Tibial nerve (tissue), 4 donors: ENCODE measurements at regions not wholly inside any gene's neighbourhood (a gene's known extent, or its start where the extent isn't known, plus 50 kb on each side); places are given as distances from the start of the nearest gene placed in this dataset.

Source experiments
- DNase-seq, 2 donors: peaks; one replicate each; pipeline ENCODE4 v3.0.0-alpha.2; 2019; ENCODE audit warnings: low spot score in 2 of 2
- H3K27ac ChIP-seq, 4 donors: fragments of 200-600 bp; sonication (generic) in 3 of 4; one replicate each; pipeline ENCODE4 v1.5.1; 2017 to 2019; ENCODE audit warnings: mild to moderate bottlenecking in 1 of 4
- H3K27me3 ChIP-seq, 2 donors: fragments of 200-600 bp; sonication (generic) in 1 of 2; one replicate each; pipeline versions ENCODE4 v1.5.1 to v1.6.0; 2017 to 2019
- H3K36me3 ChIP-seq, 3 donors: fragments of 200-600 bp; sonication (generic); one replicate each; pipeline ENCODE4 v1.5.1; 2018 to 2019
- H3K4me1 ChIP-seq, 4 donors: fragments of 200-600 bp; sonication (generic) in 3 of 4; one replicate each; pipeline ENCODE4 v1.5.1; 2017 to 2019
- H3K4me3 ChIP-seq, 4 donors: fragments of 200-600 bp; sonication (generic) in 3 of 4; one replicate each; pipeline ENCODE4 v1.5.1; 2017 to 2019; ENCODE audit warnings: mild to moderate bottlenecking in 1 of 4, moderate library complexity in 1 of 4
- H3K9me3 ChIP-seq, 4 donors: fragments of 200-600 bp; sonication (generic) in 3 of 4; one replicate each; pipeline ENCODE4 v1.5.1; 2017 to 2019
- EP300 ChIP-seq, 2 donors: sonication (generic); formaldehyde crosslinking; IDR thresholded peaks; one replicate each; pipeline ENCODE4 v1.6.1; 2017; ENCODE audit warnings: antibody characterized with exemption in 2 of 2, mild to moderate bottlenecking in 1 of 2
- POLR2A ChIP-seq, 2 donors: fragments of 450-650 bp; IDR thresholded peaks; one replicate each; pipeline ENCODE4 v1.6.1; 2017; ENCODE audit warnings: antibody characterized with exemption in 2 of 2, mild to moderate bottlenecking in 2 of 2, moderate library complexity in 2 of 2
- WGBS, 2 donors: methylation state at CpG; one replicate each; pipeline ENCODE4 v1.1.5; 2018; 5-methylcytosine and 5-hydroxymethylcytosine counted together
- TF ChIP-seq, protein P1 (sequence below), 5 experiments: fragments of 200-600 bp in 3 of 5; fragments of 450-650 bp in 2 of 5; sonication (generic) in 3 of 5; IDR thresholded peaks; one replicate each; pipeline ENCODE4 v1.5.1; 2016 to 2019; ENCODE audit warnings: antibody characterized with exemption in 5 of 5, mild to moderate bottlenecking in 3 of 5, moderate library complexity in 2 of 5

DNA sequence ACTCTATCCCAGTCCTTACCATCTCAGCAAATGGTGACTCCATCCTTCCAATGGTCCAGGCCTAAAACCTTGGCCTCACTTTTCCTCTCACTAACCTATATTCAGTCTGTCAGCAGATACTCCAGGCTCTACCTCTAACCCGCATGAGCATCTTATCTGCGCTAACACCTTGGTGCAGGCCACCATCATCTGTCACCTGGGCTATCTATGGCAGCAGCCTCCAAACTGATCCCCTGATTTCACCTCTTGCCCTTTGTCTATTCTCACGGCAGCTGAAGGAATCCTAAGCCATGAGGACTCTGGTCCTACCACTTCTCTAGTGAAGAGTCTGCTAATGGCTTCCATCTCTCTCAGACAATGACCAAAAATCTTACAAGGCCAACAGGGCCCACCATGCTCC is 57.9 kb upstream of the CCL1 start:
- TF ChIP-seq POLR2A (IDR thresholded peaks at IDR 0.05) (no peak), EP300 (IDR thresholded peaks at IDR 0.05) (no peak)
- TF ChIP-seq, protein P1, sequence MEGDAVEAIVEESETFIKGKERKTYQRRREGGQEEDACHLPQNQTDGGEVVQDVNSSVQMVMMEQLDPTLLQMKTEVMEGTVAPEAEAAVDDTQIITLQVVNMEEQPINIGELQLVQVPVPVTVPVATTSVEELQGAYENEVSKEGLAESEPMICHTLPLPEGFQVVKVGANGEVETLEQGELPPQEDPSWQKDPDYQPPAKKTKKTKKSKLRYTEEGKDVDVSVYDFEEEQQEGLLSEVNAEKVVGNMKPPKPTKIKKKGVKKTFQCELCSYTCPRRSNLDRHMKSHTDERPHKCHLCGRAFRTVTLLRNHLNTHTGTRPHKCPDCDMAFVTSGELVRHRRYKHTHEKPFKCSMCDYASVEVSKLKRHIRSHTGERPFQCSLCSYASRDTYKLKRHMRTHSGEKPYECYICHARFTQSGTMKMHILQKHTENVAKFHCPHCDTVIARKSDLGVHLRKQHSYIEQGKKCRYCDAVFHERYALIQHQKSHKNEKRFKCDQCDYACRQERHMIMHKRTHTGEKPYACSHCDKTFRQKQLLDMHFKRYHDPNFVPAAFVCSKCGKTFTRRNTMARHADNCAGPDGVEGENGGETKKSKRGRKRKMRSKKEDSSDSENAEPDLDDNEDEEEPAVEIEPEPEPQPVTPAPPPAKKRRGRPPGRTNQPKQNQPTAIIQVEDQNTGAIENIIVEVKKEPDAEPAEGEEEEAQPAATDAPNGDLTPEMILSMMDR (IDR thresholded peaks at IDR 0.05): no peak
- H3K4me1 ChIP-seq: peaks cover 0 to 6% (median 0%) of the 10 kb centered on the region in 4 donors
- peaks cover 0 to 31% of the 10 kb centered on the region in 2 donors for H3K27me3 ChIP-seq
- WGBS, 2 donors: 70 to 83% methylated on average over 3 of the region's 3 CpGs
- H3K9me3 ChIP-seq: no peaks in the 10 kb centered on the region
- no peak overlapping the region for H3K4me3 ChIP-seq
- no peak overlapping the region for H3K27ac ChIP-seq
- no peak for DNase-seq
- H3K36me3 ChIP-seq: no peaks in the 10 kb centered on the region

DNA sequence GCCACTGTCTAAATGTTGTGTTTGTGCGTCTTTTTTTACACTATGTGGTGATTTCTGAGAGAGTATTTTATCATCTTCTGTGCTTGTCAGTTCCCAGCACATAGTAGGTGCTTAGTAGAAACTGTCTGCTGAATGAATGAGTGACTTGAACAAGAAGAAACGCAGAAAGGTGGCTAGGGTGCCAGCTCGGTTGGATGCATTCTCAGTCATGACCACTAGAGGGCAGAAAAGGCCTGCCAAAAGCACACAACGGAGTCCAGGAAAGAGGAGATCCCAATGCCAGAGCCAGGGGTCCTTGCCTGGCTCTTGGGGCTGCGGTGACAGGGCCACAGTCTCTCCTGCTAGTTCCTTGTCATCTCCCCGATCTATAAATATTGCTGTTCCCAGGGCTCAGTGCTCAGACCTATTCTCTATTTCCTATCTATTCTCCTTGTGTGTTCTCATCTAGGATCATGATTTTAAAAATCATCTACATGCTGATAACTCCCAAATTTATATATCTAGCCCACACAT is 57.3 kb upstream of the CCL1 start:
- no peaks in the 10 kb centered on the region for H3K36me3 ChIP-seq
- peaks cover 0 to 31% of the 10 kb centered on the region in 2 donors for H3K27me3 ChIP-seq
- peaks cover 0 to 6% (median 0%) of the 10 kb centered on the region in 4 donors for H3K4me1 ChIP-seq
- H3K4me3 ChIP-seq: no peak overlapping the region
- TF ChIP-seq, protein P1 (IDR thresholded peaks at IDR 0.05): peak; percentile 88 to 95 (median 89)
- TF ChIP-seq POLR2A (IDR thresholded peaks at IDR 0.05) (no peak), EP300 (IDR thresholded peaks at IDR 0.05) (no peak)
- DNase-seq: peak; percentile 24 to 80
- 3 to 5% methylated on average over 6 of the region's 6 CpGs for WGBS, 2 donors
- H3K27ac ChIP-seq: no peak overlapping the region
- no peaks in the 10 kb centered on the region for H3K9me3 ChIP-seq

DNA sequence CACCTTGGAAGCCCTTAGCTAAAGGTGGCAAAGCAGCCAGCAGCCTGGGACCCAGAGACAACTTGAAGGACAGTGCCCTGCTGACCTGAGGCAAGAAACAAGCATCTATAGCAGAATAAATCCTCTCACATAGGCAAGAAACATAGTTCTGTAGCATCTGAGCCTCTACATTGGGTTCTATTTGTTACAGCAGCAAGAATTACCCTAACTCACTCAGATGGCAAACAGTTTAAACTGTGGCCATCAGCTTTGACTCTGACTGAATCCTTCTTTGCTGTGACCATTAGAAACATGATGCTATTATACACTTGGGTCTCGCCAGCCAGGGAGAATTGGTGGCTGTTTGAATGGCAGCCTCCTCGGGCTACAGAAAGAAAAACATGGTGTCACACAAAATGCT is 53.1 kb upstream of the CCL1 start:
- no peak for DNase-seq
- Histone ChIP-seq H3K36me3 (no peaks in the 10 kb centered on the region), H3K27me3 (no peaks in the 10 kb centered on the region), H3K9me3 (no peaks in the 10 kb centered on the region), H3K4me1 (peaks cover 0 to 19% (median 2%) of the 10 kb centered on the region in 4 donors), H3K27ac (no peak overlapping the region), H3K4me3 (no peak overlapping the region)
- TF ChIP-seq EP300 (IDR thresholded peaks at IDR 0.05) (no peak), POLR2A (IDR thresholded peaks at IDR 0.05) (no peak)
- TF ChIP-seq, protein P1 (IDR thresholded peaks at IDR 0.05): no peak
- WGBS, 2 donors: 92 to 96% methylated on average over 2 of the region's 2 CpGs

DNA sequence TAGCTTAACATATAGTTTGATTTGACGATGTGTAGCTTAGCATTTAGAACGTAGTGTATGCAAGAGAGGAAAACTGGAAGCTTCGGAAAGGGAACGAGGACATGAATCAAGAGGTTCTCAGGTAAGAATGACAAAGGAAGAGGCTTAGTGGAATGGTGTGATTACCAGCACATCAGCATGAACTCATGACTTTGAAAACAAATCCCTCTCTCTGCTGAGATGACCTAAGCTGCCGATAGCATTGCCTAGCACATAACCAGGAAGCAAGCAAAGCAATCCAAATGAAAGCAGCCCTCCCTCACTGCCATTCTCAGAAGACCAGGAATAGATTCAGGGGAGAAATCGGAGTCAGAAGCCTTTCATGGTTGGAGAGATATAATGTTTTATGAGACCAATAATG is 51.3 kb upstream of the CCL1 start:
- WGBS, 2 donors: 34 to 53% methylated on average over 6 of the region's 6 CpGs
- peak overlapping the region in 3 of 4 donors; percentile 52 to 86 (median 74) for H3K27ac ChIP-seq
- no peak for DNase-seq
- H3K27me3 ChIP-seq: peaks cover 0 to 4% of the 10 kb centered on the region in 2 donors
- TF ChIP-seq, protein P1 (IDR thresholded peaks at IDR 0.05): no peak
- H3K4me1 ChIP-seq: peaks cover 0 to 19% (median 2%) of the 10 kb centered on the region in 4 donors
- no peaks in the 10 kb centered on the region for H3K36me3 ChIP-seq
- H3K4me3 ChIP-seq: no peak overlapping the region
- no peaks in the 10 kb centered on the region for H3K9me3 ChIP-seq

DNA sequence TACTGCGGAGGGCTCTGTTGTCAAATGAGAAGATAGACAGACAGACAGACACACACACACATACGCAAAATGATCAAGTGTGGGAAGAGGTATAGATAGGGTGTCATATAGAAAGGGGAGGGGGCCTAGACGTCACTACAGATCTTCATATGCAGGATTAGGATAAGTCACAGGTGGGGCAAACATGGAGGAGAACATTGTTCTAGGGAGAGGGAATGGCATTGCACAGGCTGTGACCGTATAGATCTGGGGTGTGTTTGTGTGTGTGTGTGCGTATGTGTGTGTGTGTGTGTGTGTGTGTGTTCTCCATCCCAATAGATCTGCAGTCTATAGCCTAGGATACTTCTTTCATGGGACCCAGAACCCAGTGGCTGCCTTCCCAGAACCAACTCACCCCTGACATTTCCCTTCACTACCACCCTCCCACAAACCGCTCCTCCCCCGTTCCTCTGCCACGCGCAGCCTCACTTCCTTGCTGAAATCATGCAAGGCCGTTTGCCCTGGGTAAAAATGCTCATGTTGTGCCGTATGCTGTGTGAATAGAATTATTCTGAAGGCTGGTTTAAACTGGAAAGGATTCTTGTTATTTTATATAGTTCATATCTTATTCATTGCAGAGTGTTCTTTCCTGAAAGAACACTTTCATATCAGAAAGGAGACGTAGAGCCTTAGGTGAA is 50.5 kb upstream of the CCL1 start:
- H3K36me3 ChIP-seq: no peaks in the 10 kb centered on the region
- H3K27ac ChIP-seq: peak overlapping the region in 3 of 4 donors; percentile 52 to 86 (median 74)
- peaks cover 0 to 19% (median 2%) of the 10 kb centered on the region in 4 donors for H3K4me1 ChIP-seq
- H3K9me3 ChIP-seq: no peaks in the 10 kb centered on the region
- TF ChIP-seq, protein P1 (IDR thresholded peaks at IDR 0.05): no peak
- TF ChIP-seq EP300 (IDR thresholded peaks at IDR 0.05): peak; percentile 28 to 57
- peaks cover 0 to 9% of the 10 kb centered on the region in 2 donors for H3K27me3 ChIP-seq
- no peak overlapping the region for H3K4me3 ChIP-seq
- 40% methylated on average over 12 of the region's 12 CpGs for WGBS, 2 donors
- DNase-seq: no peak
